GM12878 (cell line): ENCODE measurements at regions not wholly inside any gene's neighbourhood (a gene's known extent, or its start where the extent isn't known, plus 50 kb on each side); places are given as distances from the start of the nearest gene placed in this dataset.
"Not testable (repeated sequence)": the region's sequence is repeated elsewhere in the genome, so short reads cannot be mapped to it uniquely, and the experiment has no call there.

Source experiments
- ATAC-seq: fragments of 200-7000 bp; cut with Tn5 transposase; 3 replicates; pipeline ENCODE4 v1.9.1; 2020; ENCODE audit warnings: mild to moderate bottlenecking, moderate library complexity
- BruUV-seq: library from RNA; stranded (reverse); fragments of 400-500 nt; replicated peaks from 2 replicates; lab custom pipeline; 2021; lab: Mats Ljungman, UMichigan
- CTCF ChIA-PET: fragments of 300-600 bp; sonication (Branson Sonifier 250); formaldehyde crosslinking; extraction: SDS; loops from one replicate; lab custom pipeline; 2021; ENCODE audit warnings: inconsistent platforms; lab: Yijun Ruan, JAX
- POLR2A ChIA-PET: fragments of 350-600 bp; formaldehyde crosslinking; extraction: SDS; loops from one replicate; lab custom pipeline; 2021; ENCODE audit warnings: inconsistent platforms; lab: Charles Lee
- RAD21 ChIA-PET: fragments of 300-600 bp; sonication (Branson Sonifier 250); formaldehyde crosslinking; loops from one replicate; lab custom pipeline; 2023; ENCODE audit warnings: antibody characterized with exemption; ENCODE audit not compliant: unreplicated experiment; lab: Charles Lee
- SMC1A ChIA-PET: fragments of 300-600 bp; sonication (Branson Sonifier 250); formaldehyde crosslinking; loops from one replicate; lab custom pipeline; 2023; ENCODE audit not compliant: unreplicated experiment, uncharacterized antibody; lab: Charles Lee
- DNase-seq: peaks from one replicate; pipeline ENCODE4 v3.0.0-alpha.2; 2011; ENCODE audit warnings: low read depth, low spot score
- FAIRE-seq: peaks from 3 replicates; lab custom pipeline; 2011; peaks lifted over from hg19 to GRCh38; lab: Jason Lieb, UNC
- H2AFZ ChIP-seq: 2 replicates; pipeline ENCODE4 v1.6.0; 2011; ENCODE audit warnings: low read depth, low read length, control low read depth; ENCODE audit not compliant: control insufficient read depth
- H3K27ac ChIP-seq: 2 replicates; pipeline ENCODE4 v1.5.1; 2011; ENCODE audit warnings: control low read depth; ENCODE audit not compliant: control insufficient read depth, insufficient read depth
- H3K27me3 ChIP-seq, 2 experiments: replicated peaks in 1 of 2; 2 replicates each; pipeline versions ENCODE4 v1.6.0 to v1.6.1; 2011; ENCODE audit warnings: low read length in 1 of 2; ENCODE audit not compliant: control insufficient read depth in 2 of 2, insufficient read depth in 2 of 2
- H3K36me3 ChIP-seq, 2 experiments: 2 replicates each; pipeline ENCODE4 v1.5.1; 2011; ENCODE audit warnings: low read length in 1 of 2; ENCODE audit not compliant: control insufficient read depth in 2 of 2, insufficient read depth in 2 of 2
- H3K4me1 ChIP-seq: 2 replicates; pipeline ENCODE4 v1.6.1; 2011; ENCODE audit warnings: mild to moderate bottlenecking, low read length, moderate library complexity, mixed read lengths; ENCODE audit not compliant: control insufficient read depth, insufficient read depth
- H3K4me2 ChIP-seq: 2 replicates; pipeline ENCODE4 v1.6.0; 2011; ENCODE audit warnings: control low read depth; ENCODE audit not compliant: control insufficient read depth, insufficient read depth
- H3K4me3 ChIP-seq: fragments of 200-600 bp; sonication (generic); 2 replicates; pipeline ENCODE4 v1.5.1; 2016
- H3K79me2 ChIP-seq: 2 replicates; pipeline ENCODE4 v1.6.0; 2011; ENCODE audit warnings: low read length; ENCODE audit not compliant: control insufficient read depth, insufficient read depth
- H3K9ac ChIP-seq: 2 replicates; pipeline ENCODE4 v1.8.0; 2011; ENCODE audit warnings: low read length, control low read depth, mixed read lengths; ENCODE audit not compliant: control insufficient read depth, insufficient read depth
- H3K9me3 ChIP-seq: replicated peaks from 3 replicates; pipeline ENCODE4 v1.5.1; 2011; ENCODE audit warnings: mild to moderate bottlenecking, low read length; ENCODE audit not compliant: control insufficient read depth, insufficient read depth
- H4K20me1 ChIP-seq: 2 replicates; pipeline ENCODE4 v1.6.0; 2011; ENCODE audit not compliant: control insufficient read depth, insufficient read depth
- E4F1 ChIP-seq: fragments of 450-650 bp; IDR thresholded peaks from 2 replicates; pipeline ENCODE4 v1.6.1; 2018; ENCODE audit warnings: borderline replicate concordance, mild to moderate bottlenecking; ENCODE audit not compliant: partially characterized antibody
- ETV6 ChIP-seq, 2 experiments: fragments of 450-650 bp in 1 of 2; IDR thresholded peaks in 1 of 2; conservative IDR thresholded peaks in 1 of 2; 2 replicates each; pipeline ENCODE4 v1.6.1; 2014; ENCODE audit warnings: antibody characterized with exemption in 1 of 2, borderline replicate concordance in 1 of 2, low read depth in 1 of 2, mild to moderate bottlenecking in 1 of 2, moderate library complexity in 1 of 2
- HDAC2 ChIP-seq: fragments of 200-600 bp; sonication (generic); IDR thresholded peaks from 2 replicates; pipeline ENCODE4 v1.6.1; 2017
- KAT2A ChIP-seq: conservative IDR thresholded peaks from 2 replicates; pipeline ENCODE4 v1.6.1; 2011; ENCODE audit warnings: low read depth, low read length; ENCODE audit not compliant: control insufficient read depth
- NFIC ChIP-seq: IDR thresholded peaks from 2 replicates; pipeline ENCODE4 v1.6.1; 2012; ENCODE audit warnings: low read depth, mild to moderate bottlenecking, inconsistent platforms, low read length, moderate library complexity
- RUNX3 ChIP-seq: IDR thresholded peaks from 2 replicates; pipeline ENCODE4 v1.6.1; 2012; ENCODE audit warnings: low read length, inconsistent platforms
- SPI1 ChIP-seq: IDR thresholded peaks from 2 replicates; pipeline ENCODE4 v1.6.1; 2011; ENCODE audit warnings: low read depth, mild to moderate bottlenecking, low read length, moderate library complexity, borderline replicate concordance; ENCODE audit not compliant: insufficient read depth
- YBX1 ChIP-seq: fragments of 450-650 bp; IDR thresholded peaks from 2 replicates; pipeline ENCODE4 v1.6.1; 2016; ENCODE audit warnings: antibody characterized with exemption
- WGBS: methylation state at CpG from one replicate; pipeline ENCODE4 v1.1.6; 2016; ENCODE audit warnings: low lambda C conversion rate; ENCODE audit not compliant: insufficient replicate concordance, insufficient coverage; ENCODE audit errors: missing lambda C conversion rate; 5-methylcytosine and 5-hydroxymethylcytosine counted together
- in situ Hi-C: fragments of 300-500 bp; cut with MboI; formaldehyde crosslinking; loops from 9 replicates; pipeline ENCODE4 v1.14.3; 2018; ENCODE audit warnings: mixed read lengths
- intact Hi-C: fragments of 100-400 bp; cut with micrococcal nuclease; formaldehyde crosslinking; loops from one replicate; pipeline ENCODE4 v1.14.2; 2022; ENCODE audit not compliant: unreplicated experiment
- TF ChIP-seq, protein P1 (sequence below): IDR thresholded peaks from 2 replicates; pipeline ENCODE4 v1.6.1; 2012; ENCODE audit warnings: low read depth, low read length, improper control_type of control experiment

GRCh38 chr13:47687577-47687976, 313.5 kb downstream of the SUCLA2 start (continued):
- no peak for TF ChIP-seq ETV6 (conservative IDR thresholded peaks at IDR 0.05 in 1 of 2, IDR thresholded peaks at IDR 0.05 in 1 of 2; ENCODE audit: borderline replicate concordance in 1 of 2, low read depth in 1 of 2)
- no peak for TF ChIP-seq HDAC2
- TF ChIP-seq, protein P1, sequence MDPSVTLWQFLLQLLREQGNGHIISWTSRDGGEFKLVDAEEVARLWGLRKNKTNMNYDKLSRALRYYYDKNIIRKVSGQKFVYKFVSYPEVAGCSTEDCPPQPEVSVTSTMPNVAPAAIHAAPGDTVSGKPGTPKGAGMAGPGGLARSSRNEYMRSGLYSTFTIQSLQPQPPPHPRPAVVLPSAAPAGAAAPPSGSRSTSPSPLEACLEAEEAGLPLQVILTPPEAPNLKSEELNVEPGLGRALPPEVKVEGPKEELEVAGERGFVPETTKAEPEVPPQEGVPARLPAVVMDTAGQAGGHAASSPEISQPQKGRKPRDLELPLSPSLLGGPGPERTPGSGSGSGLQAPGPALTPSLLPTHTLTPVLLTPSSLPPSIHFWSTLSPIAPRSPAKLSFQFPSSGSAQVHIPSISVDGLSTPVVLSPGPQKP = no peak
- no peak for TF ChIP-seq SPI1

GRCh38 chr13:47685156-47685555, 315.9 kb downstream of the SUCLA2 start:
- DNase-seq, POLR2A ChIA-PET, intact Hi-C loops, RAD21 ChIA-PET, SMC1A ChIA-PET, H3K79me2 ChIP-seq, H3K27ac ChIP-seq, H3K4me1 ChIP-seq, H3K4me2 ChIP-seq, in situ Hi-C loops, CTCF ChIA-PET, H2AFZ ChIP-seq, H3K9me3 ChIP-seq, BruUV-seq, H3K27me3 ChIP-seq, H3K4me3 ChIP-seq, H4K20me1 ChIP-seq, H3K9ac ChIP-seq, FAIRE-seq, ATAC-seq, H3K36me3 ChIP-seq: not testable (repeated sequence)
- WGBS = 89% methylated on average over 2 of the region's 2 CpGs

DNA sequence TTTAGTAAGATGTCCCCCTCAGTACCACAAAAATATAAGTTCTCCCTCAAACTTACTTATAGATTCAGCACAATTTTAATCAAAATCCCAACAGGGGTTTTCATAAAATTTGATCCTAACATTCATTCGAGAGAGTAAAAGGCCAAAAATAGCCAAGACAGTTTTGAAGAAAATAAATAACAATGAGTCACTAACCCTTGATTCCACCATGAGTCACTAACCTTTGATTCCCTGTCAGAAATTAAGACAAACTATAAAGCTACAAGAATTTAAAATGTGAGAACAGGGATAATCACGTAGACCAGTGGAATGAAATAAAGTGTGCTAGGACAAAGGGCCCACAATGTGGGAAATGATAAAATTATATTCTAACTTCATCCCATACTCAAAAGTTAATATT, 320.3 kb downstream of the SUCLA2 start:
- Histone ChIP-seq H3K9ac (no peak overlapping the region), H3K79me2 (no peaks in the 10 kb centered on the region), H3K4me2 (no peak overlapping the region), H3K9me3 (no peaks in the 10 kb centered on the region), H4K20me1 (no peaks in the 10 kb centered on the region), H3K4me1 (no peaks in the 10 kb centered on the region), H3K27ac (no peak overlapping the region), H2AFZ (no peak overlapping the region), H3K36me3 (no peaks in the 10 kb centered on the region), H3K27me3 (no peaks in the 10 kb centered on the region), H3K4me3 (no peak overlapping the region)
- no TSS peak for BruUV-seq
- DNase-seq = no peak
- ChIA-PET SMC1A (no interaction called here), POLR2A (no interaction called here), RAD21 (no interaction called here), CTCF (no interaction called here)
- FAIRE-seq = no peak
- no peak for ATAC-seq
- intact Hi-C loops (no loop called here), in situ Hi-C loops (no loop called here)
- 0% methylated on average over 2 of the region's 2 CpGs for WGBS
- TF ChIP-seq E4F1 = no peak
- no peak for TF ChIP-seq RUNX3
- no peak for TF ChIP-seq YBX1
- no peak for TF ChIP-seq KAT2A
- no peak for TF ChIP-seq NFIC
